SK-MEL-5 (cell line): ENCODE measurements at regions not wholly inside any gene's neighbourhood (a gene's known extent, or its start where the extent isn't known, plus 50 kb on each side); places are given as distances from the start of the nearest gene placed in this dataset.
"Not testable (repeated sequence)": the region's sequence is repeated elsewhere in the genome, so short reads cannot be mapped to it uniquely, and the experiment has no call there.

Experiments
- DNase-seq: peaks from one replicate; pipeline ENCODE4 v3.0.0-alpha.2; 2016; ENCODE audit warnings: low read depth, low spot score
- in situ Hi-C: cut with HindIII; loops from 2 replicates; pipeline ENCODE4 v1.10.0; 2016; ENCODE audit warnings: low sequenced_read_pairs, high pct_unique_total_duplicates, low pct_unique_long_range_greater_than_20kb

DNA sequence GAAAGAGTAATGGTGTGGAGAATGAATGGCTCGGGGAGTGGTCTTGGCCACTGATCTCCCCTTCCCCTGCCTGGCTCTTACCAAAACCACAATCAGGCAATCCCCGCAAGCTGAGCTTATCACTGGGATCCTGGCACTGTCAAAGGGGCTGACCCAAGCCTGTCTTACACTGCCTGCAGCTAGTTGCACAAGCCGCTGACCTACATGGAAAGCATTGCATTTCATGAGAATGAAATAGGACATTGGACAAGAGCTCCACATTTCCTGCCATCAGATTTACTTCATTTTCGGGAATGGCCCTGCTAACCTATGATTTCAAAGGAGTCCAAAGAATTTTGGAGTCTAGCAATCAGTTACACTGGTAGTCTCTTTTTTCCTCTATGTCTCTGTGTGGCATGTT lies 146.4 kb downstream of the PCTP start:
- in situ Hi-C loops: no loop called here
- no peak for DNase-seq

DNA sequence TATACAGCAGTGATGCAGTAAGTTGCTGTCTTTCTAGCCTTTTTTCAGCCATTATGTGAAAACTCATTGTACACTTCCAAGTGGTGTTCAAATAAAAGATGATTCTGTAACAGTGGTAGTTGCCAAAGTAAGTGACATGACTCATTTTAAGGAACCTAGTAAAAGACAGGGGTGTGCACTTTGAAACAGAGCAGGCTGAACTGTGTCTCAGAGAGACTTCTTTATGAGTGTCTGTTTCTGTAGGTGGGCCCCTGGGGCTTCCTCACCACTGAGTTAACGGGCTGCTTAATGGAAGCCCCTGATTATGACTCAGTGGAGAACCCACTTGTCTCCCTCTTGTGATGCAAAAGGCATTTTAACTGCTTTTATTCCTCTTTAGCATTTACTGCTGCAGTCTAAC lies 147.3 kb downstream of the PCTP start:
- in situ Hi-C loops: no loop called here
- no peak for DNase-seq

DNA sequence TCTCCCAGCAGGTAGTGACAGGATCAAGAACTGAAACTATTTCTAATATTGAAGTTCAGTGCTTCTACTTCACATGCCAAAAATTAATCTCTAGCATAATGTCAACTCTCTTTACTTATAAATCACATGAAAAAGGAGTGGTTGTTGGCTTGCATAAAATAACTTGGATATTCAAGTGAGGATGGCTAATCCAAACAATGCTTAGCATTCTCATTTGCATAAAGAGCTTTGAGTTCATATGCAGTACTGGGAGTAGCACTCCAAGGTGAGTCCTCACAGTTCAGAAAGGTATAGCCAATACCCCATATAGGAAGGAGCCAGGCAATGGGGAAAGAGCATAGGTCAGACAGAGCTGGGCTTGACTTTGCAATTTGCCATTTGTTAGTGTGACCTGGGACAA lies 149.3 kb downstream of the PCTP start:
- DNase-seq: no peak
- in situ Hi-C loops: no loop called here

DNA sequence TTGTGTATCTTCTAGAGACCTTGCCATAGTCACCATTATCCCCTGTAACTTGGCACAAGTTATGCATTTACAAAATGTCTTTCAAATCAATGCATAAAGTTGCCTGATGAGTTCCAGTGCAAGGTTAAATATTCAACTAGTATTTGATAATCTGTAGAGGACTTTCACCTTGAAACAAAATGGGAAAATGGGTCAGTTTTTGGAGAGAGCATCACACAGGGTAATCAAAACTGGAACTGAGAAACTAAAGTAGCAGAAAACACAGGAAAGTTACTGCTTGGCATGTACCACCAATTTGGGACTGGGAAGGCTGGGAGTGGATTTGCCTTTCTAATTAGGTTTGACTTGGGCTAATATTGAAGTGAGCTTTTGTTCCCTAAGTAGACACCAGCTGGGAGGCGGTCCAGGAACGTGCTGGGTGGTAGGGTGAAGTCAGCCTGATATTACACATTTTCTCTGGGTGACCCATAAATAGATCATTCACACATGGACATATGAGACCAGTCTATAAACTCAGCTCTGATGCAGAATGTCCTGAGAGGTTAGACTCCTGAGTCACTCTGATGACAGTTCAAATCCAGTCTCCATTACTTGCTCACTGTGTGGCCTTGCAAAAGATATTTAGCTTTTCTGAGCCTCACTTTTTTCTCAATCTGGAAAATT lies 152.3 kb downstream of the PCTP start:
- DNase-seq: no peak
- in situ Hi-C loops: no loop called here

DNA sequence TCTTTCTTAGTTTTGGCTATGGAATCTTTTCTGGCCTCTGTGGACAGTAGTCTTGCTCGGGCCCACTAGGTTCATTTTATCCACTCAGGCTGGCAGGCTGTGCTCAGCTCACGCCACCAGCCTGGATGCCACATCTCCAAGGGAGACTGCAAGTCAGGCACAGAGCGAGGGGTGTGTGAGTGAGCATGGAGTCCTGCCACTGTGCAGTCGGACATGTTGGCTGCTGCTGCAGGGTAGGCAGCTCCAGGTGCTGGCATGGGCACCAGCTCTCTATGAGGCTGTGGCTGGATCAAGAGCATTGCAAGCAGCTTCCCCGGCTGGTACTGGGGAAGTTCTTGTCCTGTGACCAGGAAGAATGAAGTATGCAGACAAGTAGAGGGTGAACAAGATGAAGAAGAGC lies 158.9 kb downstream of the PCTP start:
- no peak for DNase-seq
- in situ Hi-C loops: no loop called here

DNA sequence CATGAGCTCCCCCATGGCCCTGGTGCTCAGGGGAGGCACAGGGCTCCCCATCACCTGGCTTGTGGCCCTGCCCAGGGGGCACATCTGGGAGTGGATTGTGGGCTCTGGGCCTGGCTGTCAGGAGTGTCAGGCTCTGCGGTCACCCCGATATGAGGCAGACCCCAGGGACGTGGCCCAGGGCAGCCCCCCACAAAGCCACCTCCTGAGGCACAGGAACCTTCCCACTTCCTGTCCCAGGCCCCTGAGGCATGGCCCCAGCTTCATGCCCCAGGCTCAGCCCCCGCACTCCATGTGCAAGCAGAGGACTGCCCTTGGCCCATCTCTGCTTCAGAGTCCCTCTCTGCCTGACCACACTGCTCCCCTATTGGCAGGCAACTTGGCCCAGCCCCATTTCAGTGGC lies 160.3 kb downstream of the PCTP start:
- no peak for DNase-seq
- in situ Hi-C loops: no loop called here

DNA sequence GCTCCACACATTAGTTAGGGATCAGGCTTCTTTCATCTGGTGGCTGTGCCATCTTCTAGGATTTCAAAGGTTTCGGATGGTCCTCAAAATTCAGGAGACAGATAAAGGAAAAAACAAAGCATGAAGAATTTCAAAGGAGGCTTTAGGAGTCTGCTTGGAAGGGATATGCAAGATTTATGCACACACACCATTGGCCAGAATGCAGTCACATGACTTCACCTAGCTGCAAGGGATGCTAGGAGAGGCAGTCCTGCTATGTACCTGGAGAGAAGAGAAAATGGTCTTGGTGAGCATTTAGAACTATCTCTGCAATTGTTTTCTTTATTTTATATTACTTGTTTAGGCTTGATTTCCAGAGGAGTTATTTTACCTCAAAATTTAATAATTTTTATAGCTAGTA lies 174.6 kb downstream of the PCTP start:
- in situ Hi-C loops: no loop called here
- DNase-seq: no peak

DNA sequence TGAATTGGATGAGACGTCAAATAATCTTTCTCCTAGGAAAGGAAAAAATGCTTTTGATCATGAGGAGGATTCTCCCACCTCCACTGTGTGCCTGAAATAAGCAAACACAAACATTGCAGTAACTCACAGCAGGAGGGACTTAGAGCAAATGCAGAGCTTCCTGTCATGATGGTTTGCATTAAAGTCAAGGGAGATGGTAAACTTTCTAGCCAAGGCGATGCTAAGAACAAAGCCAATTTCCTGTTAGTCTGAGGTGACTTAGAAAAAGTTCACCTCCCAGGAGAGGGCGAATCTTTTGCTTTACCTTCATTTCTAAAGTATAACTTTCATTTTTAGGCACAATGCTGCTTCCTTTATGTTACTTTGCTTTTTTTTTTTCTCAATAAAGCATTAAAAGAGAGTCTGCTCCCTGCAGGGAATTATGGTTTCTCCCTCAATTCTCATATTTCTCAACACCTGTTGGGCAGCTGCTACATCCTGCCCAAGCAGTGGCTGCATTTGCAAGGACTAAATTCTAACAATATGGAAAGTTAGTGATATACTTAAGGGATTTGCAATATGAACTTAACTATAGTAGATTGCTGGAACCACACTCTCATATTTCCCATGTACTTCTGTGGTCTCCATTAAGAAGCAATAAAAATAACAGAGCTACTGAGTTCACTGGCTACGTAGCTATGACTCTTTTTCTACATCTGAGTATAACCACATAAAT lies 175.6 kb downstream of the PCTP start:
- DNase-seq: no peak
- in situ Hi-C loops: no loop called here

DNA sequence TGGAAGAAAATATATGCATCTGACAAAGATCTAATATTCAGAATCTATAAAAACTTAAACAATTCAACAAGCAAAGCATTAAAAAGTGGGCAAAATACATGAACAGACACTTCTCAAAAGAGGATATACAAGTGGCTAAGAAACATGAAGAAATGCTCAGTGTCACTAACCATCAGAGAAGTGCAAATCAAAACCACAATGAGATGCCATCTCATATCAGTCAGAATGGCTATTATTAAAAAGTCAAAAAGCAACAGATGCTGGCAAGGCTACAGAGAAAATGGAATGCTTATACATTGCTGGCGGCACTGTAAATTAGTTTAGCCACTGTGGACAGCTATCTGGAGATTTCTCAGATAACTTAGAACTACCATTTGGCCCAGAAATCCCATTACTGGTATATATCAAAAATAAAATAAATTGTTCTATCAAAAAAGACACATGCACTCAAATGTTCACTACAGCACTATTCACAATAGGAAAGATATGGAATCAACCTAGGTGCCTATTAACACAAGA lies 179.5 kb downstream of the PCTP start:
- in situ Hi-C loops: no loop called here
- DNase-seq: no peak

DNA sequence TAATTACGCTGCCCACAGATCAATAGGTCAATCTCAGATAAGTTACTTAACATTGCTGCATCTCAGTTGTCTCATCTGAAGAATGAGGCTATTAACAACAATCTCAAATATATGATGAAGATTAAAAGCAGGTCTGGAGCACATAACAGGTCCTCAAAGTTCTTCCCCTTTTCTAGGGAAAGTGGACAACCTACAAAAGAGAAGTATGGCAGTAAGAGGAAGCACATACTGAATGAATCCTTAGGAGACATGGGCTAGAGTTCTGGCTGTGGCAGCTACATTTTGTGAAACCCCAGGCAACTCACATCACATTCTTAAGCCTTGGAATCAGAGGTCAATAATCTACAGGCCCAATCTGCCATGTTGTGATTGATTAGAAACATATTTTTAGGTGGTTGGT lies 180.6 kb downstream of the PCTP start:
- in situ Hi-C loops: no loop called here
- DNase-seq: no peak

DNA sequence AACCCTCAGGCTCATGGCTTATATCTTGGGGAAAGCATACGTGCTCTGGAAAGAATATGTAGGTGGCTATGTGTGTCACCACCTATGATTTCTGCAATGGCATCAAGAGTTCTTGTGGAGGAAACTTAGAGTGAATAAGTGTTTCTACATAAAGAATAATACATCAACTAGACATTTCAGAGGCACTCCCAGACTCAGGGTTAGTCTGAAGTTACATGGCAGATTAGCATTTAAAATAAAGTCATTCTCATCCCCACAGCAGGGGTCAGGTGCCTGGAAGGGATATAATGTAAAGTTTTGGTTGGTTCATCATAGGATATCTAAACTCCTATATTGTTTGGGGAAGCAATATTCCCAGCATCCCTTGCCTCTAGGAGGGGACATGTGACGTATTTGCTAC lies 182.1 kb downstream of the PCTP start:
- no peak for DNase-seq
- in situ Hi-C loops: no loop called here

DNA sequence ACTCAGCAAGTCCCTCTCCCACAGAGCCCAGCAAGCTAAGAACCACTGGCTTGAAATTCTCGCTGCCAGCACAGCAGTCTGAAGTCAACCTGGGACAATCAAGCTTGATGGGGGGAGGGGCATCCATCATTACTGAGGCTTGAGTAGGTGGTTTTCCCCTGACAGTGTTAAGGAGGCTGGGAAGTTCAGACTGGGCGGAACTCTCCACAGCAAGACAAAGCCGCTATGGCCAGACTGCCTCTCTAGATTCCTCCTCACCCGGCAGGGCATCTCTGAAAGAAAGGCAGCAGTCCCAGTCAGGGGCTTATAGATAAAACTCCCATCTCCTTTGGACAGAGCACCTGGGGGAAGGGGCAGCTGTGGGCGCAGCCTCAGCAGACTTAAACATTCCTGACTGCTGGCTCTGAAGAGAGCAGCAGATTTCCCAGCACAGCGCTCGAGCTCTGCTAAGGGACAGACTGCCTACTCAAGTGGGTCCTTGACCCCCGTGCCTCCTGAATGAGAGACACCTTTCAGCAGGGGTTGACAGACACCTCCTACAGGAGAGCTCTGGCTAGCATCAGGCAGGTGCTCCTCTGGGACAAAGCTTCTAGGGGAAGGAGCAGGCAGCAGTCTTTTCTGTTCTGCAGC lies 188.4 kb downstream of the PCTP start:
- in situ Hi-C loops, DNase-seq: not testable (repeated sequence)

DNA sequence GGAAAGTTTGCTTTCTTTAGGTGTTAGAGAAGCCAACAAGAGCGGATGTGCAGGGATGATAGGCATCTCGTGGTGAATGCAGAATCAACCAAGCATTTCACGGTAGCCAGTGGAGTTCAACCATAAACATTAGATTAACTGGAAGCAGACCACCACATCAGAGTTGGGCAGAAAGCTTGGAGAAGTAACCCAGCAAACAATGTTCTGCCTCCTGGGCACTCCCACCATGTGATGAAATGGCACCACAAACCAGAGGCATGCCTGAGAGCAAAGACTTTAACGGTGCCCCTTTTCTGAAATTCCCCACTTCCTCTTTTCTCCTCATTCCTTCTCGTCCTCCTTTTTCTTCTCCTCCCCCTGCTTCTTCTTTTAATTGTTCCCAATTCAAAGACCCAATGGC lies 193.5 kb upstream of the ANKFN1 start:
- in situ Hi-C loops: no loop called here
- no peak for DNase-seq

DNA sequence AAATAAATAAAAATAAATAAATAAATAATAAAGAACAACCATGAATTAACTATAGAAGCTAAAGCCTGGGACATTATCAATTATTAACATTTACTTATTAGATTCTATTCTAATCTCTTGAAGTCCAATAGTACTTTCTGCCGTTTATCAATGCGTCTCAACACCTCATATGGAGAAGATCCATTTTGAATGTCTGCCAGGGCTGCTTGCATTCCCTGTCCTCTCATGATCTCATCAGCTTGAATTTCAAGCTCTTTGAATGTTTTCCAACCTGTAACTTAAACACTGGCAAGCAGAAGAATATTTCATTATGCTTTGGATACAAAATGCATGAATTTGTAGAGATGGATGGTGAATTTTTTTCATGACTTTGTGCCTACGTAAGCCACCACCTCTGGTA lies 191.9 kb upstream of the ANKFN1 start:
- no peak for DNase-seq
- in situ Hi-C loops: no loop called here

DNA sequence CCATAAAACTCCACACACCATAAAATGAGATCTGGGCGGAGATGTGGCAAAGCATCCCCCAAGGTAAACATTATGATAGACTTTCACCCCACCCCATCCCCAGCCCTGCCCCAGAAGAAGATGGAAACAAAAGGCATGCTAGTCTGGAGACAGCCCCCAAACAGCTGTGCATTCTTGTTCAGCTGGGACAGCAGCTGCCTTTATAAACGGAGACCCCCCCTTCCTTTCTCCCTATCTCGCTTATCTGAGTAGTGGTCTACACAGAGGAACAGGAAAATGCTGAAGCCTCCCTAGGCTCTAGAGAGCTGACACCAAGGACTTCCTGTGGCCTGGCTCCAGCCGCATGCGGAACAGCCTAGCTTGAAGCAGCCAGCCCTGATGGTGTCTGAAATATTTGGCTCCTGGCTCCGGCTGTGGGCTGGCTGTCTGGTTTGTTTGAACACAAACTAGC lies 190.3 kb upstream of the ANKFN1 start:
- in situ Hi-C loops: no loop called here

DNA sequence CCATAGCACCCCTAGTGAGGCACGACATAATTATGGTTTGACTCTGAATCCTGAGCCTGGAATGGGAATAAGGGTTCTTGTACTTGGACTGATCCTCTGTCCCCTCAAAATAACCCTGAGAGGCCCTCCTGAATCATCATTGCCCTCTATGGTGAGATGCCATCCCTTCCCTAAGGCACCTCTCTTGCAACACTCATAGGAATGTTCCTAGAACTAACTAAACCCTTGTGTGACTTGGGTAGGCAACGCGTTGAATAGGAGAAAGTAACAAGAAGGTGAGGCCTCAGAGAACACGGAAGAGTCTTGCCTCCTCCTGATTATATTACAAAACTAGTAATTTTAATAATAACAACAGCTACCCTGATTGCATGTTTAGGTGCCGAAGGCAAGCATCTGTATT lies 189.1 kb upstream of the ANKFN1 start:
- DNase-seq: no peak

More for the DNA sequence above, 190.3 kb upstream of the ANKFN1 start:
- DNase-seq: no peak

DNA sequence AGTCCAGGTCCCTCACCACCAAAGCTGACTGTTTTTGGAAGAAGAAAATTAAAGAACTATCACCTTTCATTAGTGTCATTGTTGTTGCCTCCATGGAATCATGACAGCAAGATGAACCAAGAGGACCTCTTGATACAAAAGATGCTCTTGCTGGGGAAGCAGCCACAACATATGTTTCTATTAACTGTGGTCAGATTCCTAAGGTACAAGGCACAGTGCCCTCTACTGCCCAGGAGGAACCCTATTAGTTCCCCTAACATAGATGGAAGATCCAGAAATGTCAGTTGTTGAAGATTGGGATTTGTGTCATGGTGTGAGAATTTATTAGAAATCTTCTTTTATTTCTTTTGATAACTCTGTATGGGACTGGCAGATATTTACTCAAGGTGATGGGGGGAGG lies 188.2 kb upstream of the ANKFN1 start:
- in situ Hi-C loops: no loop called here
- DNase-seq: peak; percentile 32

More for the DNA sequence above, 189.1 kb upstream of the ANKFN1 start:
- in situ Hi-C loops: no loop called here

DNA sequence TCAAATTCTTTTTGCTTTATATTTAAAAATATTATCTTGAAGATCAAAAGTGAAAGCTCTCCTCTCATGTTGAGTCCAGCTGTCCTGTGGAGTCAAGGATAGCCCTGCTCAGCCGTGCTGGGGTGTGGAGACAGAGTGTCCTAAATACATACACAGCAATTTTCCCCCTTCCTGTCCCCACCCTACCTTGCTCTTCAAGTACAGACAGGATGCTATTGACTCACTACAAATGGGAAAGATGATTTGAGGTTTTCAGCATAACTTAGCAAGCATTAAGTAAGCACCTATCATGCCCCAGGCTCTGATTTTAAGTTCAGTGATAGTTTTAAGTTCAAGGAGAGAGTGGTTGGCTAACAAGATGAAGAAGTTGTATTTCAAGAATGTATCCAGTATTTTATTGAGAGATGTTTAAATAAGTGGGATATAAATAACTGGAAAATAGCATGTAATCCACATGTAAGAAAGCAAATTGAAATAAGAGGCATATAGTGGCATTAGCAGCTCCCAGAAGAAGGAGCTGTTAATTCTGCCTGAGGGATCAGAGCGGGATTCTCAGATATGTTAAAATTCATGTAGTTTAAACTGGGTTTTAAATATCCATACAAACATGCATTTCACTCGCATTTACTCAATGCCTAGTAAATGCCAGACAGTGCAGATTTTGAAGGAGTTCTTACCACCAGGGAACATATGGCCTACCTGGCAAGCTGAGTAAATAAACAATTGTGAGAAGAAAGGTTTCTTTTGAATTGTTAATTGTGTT lies 183.5 kb upstream of the ANKFN1 start:
- DNase-seq: no peak
- in situ Hi-C loops: no loop called here
